ENCODE measurements at regions not wholly inside any gene's neighbourhood (a gene's known extent, or its start where the extent isn't known, plus 50 kb on each side); places are given as distances from the start of the nearest gene placed in this dataset.

DNA sequence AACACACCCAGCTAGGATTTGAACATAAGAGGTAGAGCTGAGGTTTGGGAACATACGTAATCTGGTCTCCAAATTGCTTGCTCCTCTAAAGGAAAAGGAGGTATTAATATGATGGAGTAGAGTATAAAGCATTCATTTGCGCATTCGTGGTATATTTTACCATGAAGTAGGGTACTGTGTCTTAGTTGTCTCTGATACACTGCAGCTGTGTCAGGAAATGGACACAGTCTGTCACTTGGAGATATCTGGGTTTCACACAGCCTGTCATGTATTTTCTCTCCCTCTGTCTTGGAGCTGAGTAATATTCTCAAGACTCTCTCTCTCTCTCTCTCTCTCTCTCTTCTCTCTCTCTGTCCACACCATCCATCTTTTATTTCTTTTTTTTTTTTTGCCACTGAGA is 274.8 kb upstream of the UGT8 start:
- TF ChIP-seq, protein P1, sequence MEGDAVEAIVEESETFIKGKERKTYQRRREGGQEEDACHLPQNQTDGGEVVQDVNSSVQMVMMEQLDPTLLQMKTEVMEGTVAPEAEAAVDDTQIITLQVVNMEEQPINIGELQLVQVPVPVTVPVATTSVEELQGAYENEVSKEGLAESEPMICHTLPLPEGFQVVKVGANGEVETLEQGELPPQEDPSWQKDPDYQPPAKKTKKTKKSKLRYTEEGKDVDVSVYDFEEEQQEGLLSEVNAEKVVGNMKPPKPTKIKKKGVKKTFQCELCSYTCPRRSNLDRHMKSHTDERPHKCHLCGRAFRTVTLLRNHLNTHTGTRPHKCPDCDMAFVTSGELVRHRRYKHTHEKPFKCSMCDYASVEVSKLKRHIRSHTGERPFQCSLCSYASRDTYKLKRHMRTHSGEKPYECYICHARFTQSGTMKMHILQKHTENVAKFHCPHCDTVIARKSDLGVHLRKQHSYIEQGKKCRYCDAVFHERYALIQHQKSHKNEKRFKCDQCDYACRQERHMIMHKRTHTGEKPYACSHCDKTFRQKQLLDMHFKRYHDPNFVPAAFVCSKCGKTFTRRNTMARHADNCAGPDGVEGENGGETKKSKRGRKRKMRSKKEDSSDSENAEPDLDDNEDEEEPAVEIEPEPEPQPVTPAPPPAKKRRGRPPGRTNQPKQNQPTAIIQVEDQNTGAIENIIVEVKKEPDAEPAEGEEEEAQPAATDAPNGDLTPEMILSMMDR (IDR thresholded peaks at IDR 0.05) = no peak
- TF ChIP-seq POLR2A (IDR thresholded peaks at IDR 0.05) (no peak), POLR2AphosphoS5 (IDR thresholded peaks at IDR 0.05; ENCODE audit: insufficient read depth in 1 of 2, low read depth in 1 of 2) (no peak)

Measured in vagina (tissue), 2 donors.